Neural progenitor cell (in vitro differentiated cells): ENCODE measurements at regions not wholly inside any gene's neighbourhood (a gene's known extent, or its start where the extent isn't known, plus 50 kb on each side); places are given as distances from the start of the nearest gene placed in this dataset.

Experiments
- EZH2 ChIP-seq: fragments of 200-600 bp; sonication (generic); IDR thresholded peaks from 2 replicates; pipeline ENCODE4 v1.6.1; 2017; ENCODE audit warnings: antibody characterized with exemption, mild to moderate bottlenecking, moderate library complexity
- EZH2phosphoT487 ChIP-seq: fragments of 200-600 bp; sonication (generic); IDR thresholded peaks from 2 replicates; pipeline ENCODE4 v1.6.1; 2017; ENCODE audit warnings: antibody characterized with exemption
- TF ChIP-seq, protein P1 (sequence below): fragments of 200-600 bp; sonication (generic); IDR thresholded peaks from 2 replicates; pipeline ENCODE4 v1.5.1; 2017; ENCODE audit warnings: antibody characterized with exemption, mild to moderate bottlenecking

DNA sequence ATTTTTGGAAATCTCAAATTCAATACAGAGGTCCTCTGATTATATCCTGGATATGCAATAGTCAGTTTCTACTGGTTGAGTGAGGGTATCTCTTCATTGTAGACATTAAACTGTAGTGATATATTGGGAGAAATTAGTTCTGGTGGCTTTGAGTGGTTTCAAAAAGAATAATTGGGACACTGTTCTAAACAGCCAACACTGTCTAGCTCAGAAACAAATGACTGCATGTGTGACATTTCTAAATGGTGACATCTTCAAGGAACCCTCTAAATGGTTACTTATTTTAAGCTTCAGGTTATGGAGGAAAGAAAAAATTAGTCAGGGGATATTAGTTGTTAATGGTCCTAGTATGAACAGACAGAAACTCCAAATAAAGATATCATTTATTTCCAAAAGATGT, 186.2 kb downstream of the LARP7 start:
- TF ChIP-seq, protein P1, sequence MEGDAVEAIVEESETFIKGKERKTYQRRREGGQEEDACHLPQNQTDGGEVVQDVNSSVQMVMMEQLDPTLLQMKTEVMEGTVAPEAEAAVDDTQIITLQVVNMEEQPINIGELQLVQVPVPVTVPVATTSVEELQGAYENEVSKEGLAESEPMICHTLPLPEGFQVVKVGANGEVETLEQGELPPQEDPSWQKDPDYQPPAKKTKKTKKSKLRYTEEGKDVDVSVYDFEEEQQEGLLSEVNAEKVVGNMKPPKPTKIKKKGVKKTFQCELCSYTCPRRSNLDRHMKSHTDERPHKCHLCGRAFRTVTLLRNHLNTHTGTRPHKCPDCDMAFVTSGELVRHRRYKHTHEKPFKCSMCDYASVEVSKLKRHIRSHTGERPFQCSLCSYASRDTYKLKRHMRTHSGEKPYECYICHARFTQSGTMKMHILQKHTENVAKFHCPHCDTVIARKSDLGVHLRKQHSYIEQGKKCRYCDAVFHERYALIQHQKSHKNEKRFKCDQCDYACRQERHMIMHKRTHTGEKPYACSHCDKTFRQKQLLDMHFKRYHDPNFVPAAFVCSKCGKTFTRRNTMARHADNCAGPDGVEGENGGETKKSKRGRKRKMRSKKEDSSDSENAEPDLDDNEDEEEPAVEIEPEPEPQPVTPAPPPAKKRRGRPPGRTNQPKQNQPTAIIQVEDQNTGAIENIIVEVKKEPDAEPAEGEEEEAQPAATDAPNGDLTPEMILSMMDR: no peak
- TF ChIP-seq EZH2: no peak
- TF ChIP-seq EZH2phosphoT487: no peak
